HG03159 (cell line): ENCODE measurements at regions not wholly inside any gene's neighbourhood (a gene's known extent, or its start where the extent isn't known, plus 50 kb on each side); places are given as distances from the start of the nearest gene placed in this dataset.

Source experiments
- ATAC-seq: cut with Tn5 transposase; IDR thresholded peaks from one replicate; pipeline ENCODE4 v1.9.1; 2021; ENCODE audit warnings: mild to moderate bottlenecking, moderate library complexity; ENCODE audit not compliant: unreplicated experiment

- ATAC-seq: no peak
These were observed 185.5 kb upstream of the CYRIA start for GRCh38 chr2:16851126-16851525.

- ATAC-seq: no peak
These were observed 175.0 kb upstream of the CYRIA start for GRCh38 chr2:16840496-16841172.

GRCh38 chr2:16832910-16833309 lies 167.3 kb upstream of the CYRIA start:
- ATAC-seq: no peak

- no peak for ATAC-seq
These were observed 163.2 kb upstream of the CYRIA start for GRCh38 chr2:16828828-16829160.

- ATAC-seq: no peak
These were observed 162.6 kb upstream of the CYRIA start for GRCh38 chr2:16828044-16828827.

- no peak for ATAC-seq
These were observed 158.8 kb upstream of the CYRIA start for GRCh38 chr2:16824472-16824871.

GRCh38 chr2:16821692-16822091 lies 156.1 kb upstream of the CYRIA start:
- ATAC-seq: no peak

GRCh38 chr2:16818203-16818556 lies 152.5 kb upstream of the CYRIA start:
- no peak for ATAC-seq

GRCh38 chr2:16817305-16818202 lies 151.9 kb upstream of the CYRIA start:
- no peak for ATAC-seq

GRCh38 chr2:16816522-16816921 lies 150.9 kb upstream of the CYRIA start:
- ATAC-seq: no peak

- no peak for ATAC-seq
These were observed 150.4 kb upstream of the CYRIA start for GRCh38 chr2:16816016-16816415.

- ATAC-seq: no peak
These were observed 148.0 kb upstream of the CYRIA start for GRCh38 chr2:16813593-16813992.

GRCh38 chr2:16798472-16798871 lies 132.8 kb upstream of the CYRIA start:
- ATAC-seq: no peak

GRCh38 chr2:16791496-16791895 lies 125.9 kb upstream of the CYRIA start:
- ATAC-seq: no peak

- no peak for ATAC-seq
These were observed 119.5 kb upstream of the CYRIA start for GRCh38 chr2:16785149-16785548.

GRCh38 chr2:16784652-16785051 lies 119.0 kb upstream of the CYRIA start:
- ATAC-seq: no peak

- no peak for ATAC-seq
These were observed 111.7 kb upstream of the CYRIA start for GRCh38 chr2:16777123-16777870.

- no peak for ATAC-seq
These were observed 110.2 kb upstream of the CYRIA start for GRCh38 chr2:16775899-16776231.

- ATAC-seq: no peak
These were observed 109.6 kb upstream of the CYRIA start for GRCh38 chr2:16774980-16775898.

GRCh38 chr2:16774091-16774490 lies 108.5 kb upstream of the CYRIA start:
- ATAC-seq: no peak
